ENCODE measurements at regions not wholly inside any gene's neighbourhood (a gene's known extent, or its start where the extent isn't known, plus 50 kb on each side); places are given as distances from the start of the nearest gene placed in this dataset.

GRCh38 chr6:40011844-40012243, 77.6 kb upstream of the MOCS1 start:
- DNase-seq (ENCODE audit: extremely low read depth, low read depth), result no peak

- DNase-seq (ENCODE audit: extremely low read depth, low read depth), result no peak
Observed at GRCh38 chr6:40000964-40001515, 66.8 kb upstream of the MOCS1 start.

GRCh38 chr6:39999006-39999867, 65.0 kb upstream of the MOCS1 start:
- DNase-seq (ENCODE audit: extremely low read depth, low read depth), result no peak

GRCh38 chr6:39998126-39998525, 63.9 kb upstream of the MOCS1 start:
- DNase-seq (ENCODE audit: extremely low read depth, low read depth), result no peak

- no peak for DNase-seq (ENCODE audit: extremely low read depth, low read depth)
Observed at GRCh38 chr6:39997101-39997635, 62.9 kb upstream of the MOCS1 start.

GRCh38 chr6:39995633-39996032, 61.4 kb upstream of the MOCS1 start:
- no peak for DNase-seq (ENCODE audit: extremely low read depth, low read depth)

- DNase-seq (ENCODE audit: extremely low read depth, low read depth), result no peak
Observed at GRCh38 chr6:39992861-39993622, 58.8 kb upstream of the MOCS1 start.
